ENCODE measurements at regions not wholly inside any gene's neighbourhood (a gene's known extent, or its start where the extent isn't known, plus 50 kb on each side); places are given as distances from the start of the nearest gene placed in this dataset.
"Not testable (repeated sequence)": the region's sequence is repeated elsewhere in the genome, so short reads cannot be mapped to it uniquely, and the experiment has no call there.

- peaks cover 5% of the 10 kb centered on the region for H3K9me3 ChIP-seq (ENCODE audit: insufficient read depth, low read depth, low read length)
- no peaks in the 10 kb centered on the region for H3K79me2 ChIP-seq (ENCODE audit: control insufficient read depth, insufficient read depth, low read length, poor library complexity)
- no peak overlapping the region for H3K23ac ChIP-seq (ENCODE audit: low read length)
- WGBS (ENCODE audit: extremely low coverage, insufficient coverage, insufficient read length), result no CpG with 5 or more reads among the region's 1 CpG
- H3K27me3 ChIP-seq (ENCODE audit: insufficient read depth, low read length), result no peaks in the 10 kb centered on the region
- no peak overlapping the region for H4K91ac ChIP-seq (ENCODE audit: low read depth, low read length)
- H2AK5ac ChIP-seq (ENCODE audit: low read length), result no peak overlapping the region
- no peak overlapping the region for H4K8ac ChIP-seq (ENCODE audit: low read depth, low read length)
- H3K9ac ChIP-seq (ENCODE audit: low read length), result no peak overlapping the region
- H3K36me3 ChIP-seq (ENCODE audit: control insufficient read depth in 1 of 2, insufficient read depth in 2 of 2, low read length in 2 of 2), result no peaks in the 10 kb centered on the region
- no peak overlapping the region for H3K4me2 ChIP-seq (ENCODE audit: low read length)
- H2BK5ac ChIP-seq (ENCODE audit: low read depth, low read length, poor library complexity), result no peak overlapping the region
- no peak overlapping the region for H3K14ac ChIP-seq (ENCODE audit: low read length)
- no peak overlapping the region for H3K18ac ChIP-seq (ENCODE audit: low read length)
- H3K79me1 ChIP-seq (ENCODE audit: low read length), result no peaks in the 10 kb centered on the region
- H3K4me1 ChIP-seq (ENCODE audit: control insufficient read depth in 1 of 2, insufficient read depth in 2 of 2, low read length in 2 of 2), result no peaks in the 10 kb centered on the region
- no peak overlapping the region for H2AFZ ChIP-seq (ENCODE audit: insufficient read depth, low read length, poor library complexity)
- H2BK120ac ChIP-seq (ENCODE audit: insufficient read depth, low read length, poor library complexity), result no peak overlapping the region
- no peak for DNase-seq
- no peak overlapping the region for H3K27ac ChIP-seq (ENCODE audit: low read depth, low read length)
- H4K12ac ChIP-seq (ENCODE audit: low read depth, low read length), result no peak overlapping the region
- H2BK12ac ChIP-seq (ENCODE audit: low read length), result no peak overlapping the region
- H3K4ac ChIP-seq (ENCODE audit: low read depth, low read length), result no peak overlapping the region
- H3K4me3 ChIP-seq (ENCODE audit: low read depth, low read length), result no peak overlapping the region
Observed at GRCh38 chr17:16877099-16877498, 94.8 kb downstream of the TNFRSF13B start.

GRCh38 chr17:16875662-16876061 is 96.3 kb downstream of the TNFRSF13B start:
- Histone ChIP-seq H4K12ac (ENCODE audit: low read depth, low read length) (no peak overlapping the region), H2BK12ac (ENCODE audit: low read length) (no peak overlapping the region), H3K18ac (ENCODE audit: low read length) (no peak overlapping the region), H3K14ac (ENCODE audit: low read length) (no peak overlapping the region), H3K79me1 (ENCODE audit: low read length) (no peaks in the 10 kb centered on the region), H2BK5ac (ENCODE audit: low read depth, low read length, poor library complexity) (no peak overlapping the region), H3K27ac (ENCODE audit: low read depth, low read length) (no peak overlapping the region), H2AFZ (ENCODE audit: insufficient read depth, low read length, poor library complexity) (no peak overlapping the region), H3K23ac (ENCODE audit: low read length) (no peak overlapping the region), H3K4ac (ENCODE audit: low read depth, low read length) (no peak overlapping the region), H3K4me2 (ENCODE audit: low read length) (no peak overlapping the region), H3K9ac (ENCODE audit: low read length) (no peak overlapping the region), H3K36me3 (ENCODE audit: control insufficient read depth in 1 of 2, insufficient read depth in 2 of 2, low read length in 2 of 2) (no peaks in the 10 kb centered on the region), H3K27me3 (ENCODE audit: insufficient read depth, low read length) (no peaks in the 10 kb centered on the region), H4K91ac (ENCODE audit: low read depth, low read length) (no peak overlapping the region), H3K9me3 (ENCODE audit: insufficient read depth, low read depth, low read length) (peaks cover 2% of the 10 kb centered on the region), H2BK120ac (ENCODE audit: insufficient read depth, low read length, poor library complexity) (no peak overlapping the region), H3K4me1 (ENCODE audit: control insufficient read depth in 1 of 2, insufficient read depth in 2 of 2, low read length in 2 of 2) (no peaks in the 10 kb centered on the region), H2AK5ac (ENCODE audit: low read length) (no peak overlapping the region), H3K79me2 (ENCODE audit: control insufficient read depth, insufficient read depth, low read length, poor library complexity) (no peaks in the 10 kb centered on the region), H4K8ac (ENCODE audit: low read depth, low read length) (no peak overlapping the region), H3K4me3 (ENCODE audit: low read depth, low read length) (no peak overlapping the region)
- DNase-seq, result no peak

GRCh38 chr17:16874216-16874615 is 97.7 kb downstream of the TNFRSF13B start:
- H4K8ac ChIP-seq (ENCODE audit: low read depth, low read length); H3K36me3 ChIP-seq (ENCODE audit: control insufficient read depth in 1 of 2, insufficient read depth in 2 of 2, low read length in 2 of 2); DNase-seq; H3K14ac ChIP-seq (ENCODE audit: low read length); H3K9me3 ChIP-seq (ENCODE audit: insufficient read depth, low read depth, low read length); H2BK12ac ChIP-seq (ENCODE audit: low read length); H4K12ac ChIP-seq (ENCODE audit: low read depth, low read length); H3K9ac ChIP-seq (ENCODE audit: low read length); H3K27ac ChIP-seq (ENCODE audit: low read depth, low read length); H2BK120ac ChIP-seq (ENCODE audit: insufficient read depth, low read length, poor library complexity); H3K4ac ChIP-seq (ENCODE audit: low read depth, low read length); H3K27me3 ChIP-seq (ENCODE audit: insufficient read depth, low read length); H3K79me1 ChIP-seq (ENCODE audit: low read length); H3K4me1 ChIP-seq (ENCODE audit: control insufficient read depth in 1 of 2, insufficient read depth in 2 of 2, low read length in 2 of 2); H3K79me2 ChIP-seq (ENCODE audit: control insufficient read depth, insufficient read depth, low read length, poor library complexity); H3K4me2 ChIP-seq (ENCODE audit: low read length); H2AFZ ChIP-seq (ENCODE audit: insufficient read depth, low read length, poor library complexity); H4K91ac ChIP-seq (ENCODE audit: low read depth, low read length); H3K18ac ChIP-seq (ENCODE audit: low read length); H2BK5ac ChIP-seq (ENCODE audit: low read depth, low read length, poor library complexity); H3K4me3 ChIP-seq (ENCODE audit: low read depth, low read length); H2AK5ac ChIP-seq (ENCODE audit: low read length); H3K23ac ChIP-seq (ENCODE audit: low read length): not testable (repeated sequence)
- WGBS (ENCODE audit: extremely low coverage, insufficient coverage, insufficient read length), result no CpG with 5 or more reads among the region's 12 CpGs

GRCh38 chr17:16873174-16874035 is 98.5 kb downstream of the TNFRSF13B start:
- Histone ChIP-seq H3K4ac (ENCODE audit: low read depth, low read length) (no peak overlapping the region), H2BK12ac (ENCODE audit: low read length) (no peak overlapping the region), H3K27ac (ENCODE audit: low read depth, low read length) (no peak overlapping the region), H3K9ac (ENCODE audit: low read length) (no peak overlapping the region), H3K9me3 (ENCODE audit: insufficient read depth, low read depth, low read length) (peaks cover 2% of the 10 kb centered on the region), H2BK5ac (ENCODE audit: low read depth, low read length, poor library complexity) (no peak overlapping the region), H3K4me3 (ENCODE audit: low read depth, low read length) (no peak overlapping the region), H4K8ac (ENCODE audit: low read depth, low read length) (no peak overlapping the region), H3K18ac (ENCODE audit: low read length) (no peak overlapping the region), H3K36me3 (ENCODE audit: control insufficient read depth in 1 of 2, insufficient read depth in 2 of 2, low read length in 2 of 2) (no peaks in the 10 kb centered on the region), H3K27me3 (ENCODE audit: insufficient read depth, low read length) (no peaks in the 10 kb centered on the region), H3K79me1 (ENCODE audit: low read length) (no peaks in the 10 kb centered on the region), H2AK5ac (ENCODE audit: low read length) (no peak overlapping the region), H3K4me2 (ENCODE audit: low read length) (no peak overlapping the region), H4K12ac (ENCODE audit: low read depth, low read length) (no peak overlapping the region), H3K23ac (ENCODE audit: low read length) (no peak overlapping the region), H3K14ac (ENCODE audit: low read length) (no peak overlapping the region), H4K91ac (ENCODE audit: low read depth, low read length) (no peak overlapping the region), H3K4me1 (ENCODE audit: control insufficient read depth in 1 of 2, insufficient read depth in 2 of 2, low read length in 2 of 2) (peaks cover 0 to 2% of the 10 kb centered on the region in 2 experiments), H2AFZ (ENCODE audit: insufficient read depth, low read length, poor library complexity) (no peak overlapping the region), H2BK120ac (ENCODE audit: insufficient read depth, low read length, poor library complexity) (no peak overlapping the region), H3K79me2 (ENCODE audit: control insufficient read depth, insufficient read depth, low read length, poor library complexity) (no peaks in the 10 kb centered on the region)
- DNase-seq, result peak in 1 of 2 donors; percentile 25
- WGBS (ENCODE audit: extremely low coverage, insufficient coverage, insufficient read length), result no CpG with 5 or more reads among the region's 15 CpGs

Data from trophoblast cell (in vitro differentiated cells and primary cell).